ENCODE measurements at regions not wholly inside any gene's neighbourhood (a gene's known extent, or its start where the extent isn't known, plus 50 kb on each side); places are given as distances from the start of the nearest gene placed in this dataset.

GRCh38 chr10:128491686-128492085, 365.5 kb upstream of the MKI67 start:
- DNase-seq (ENCODE audit: low spot score in 2 of 2): no peak
- no peaks in the 10 kb centered on the region for H3K9me3 Mint-ChIP-seq
- H3K36me3 Mint-ChIP-seq: no peaks in the 10 kb centered on the region
- H3K27ac Mint-ChIP-seq: no peak overlapping the region
- no peak for ATAC-seq

- no peak for DNase-seq (ENCODE audit: low spot score in 2 of 2)
- H3K36me3 Mint-ChIP-seq: no peaks in the 10 kb centered on the region
- no peak overlapping the region for H3K27ac Mint-ChIP-seq
- ATAC-seq: no peak
- no peaks in the 10 kb centered on the region for H3K9me3 Mint-ChIP-seq
Observed at GRCh38 chr10:128493811-128494210, 367.6 kb upstream of the MKI67 start.

GRCh38 chr10:128494665-128495064, 368.4 kb upstream of the MKI67 start:
- DNase-seq (ENCODE audit: low spot score in 2 of 2): no peak
- H3K9me3 Mint-ChIP-seq: no peaks in the 10 kb centered on the region

GRCh38 chr10:128497660-128498377, 371.6 kb upstream of the MKI67 start:
- Mint-ChIP-seq H3K36me3 (no peaks in the 10 kb centered on the region), H3K27ac (no peak overlapping the region), H3K9me3 (no peaks in the 10 kb centered on the region)
- DNase-seq (ENCODE audit: low spot score in 2 of 2) (no peak), ATAC-seq (no peak)

More at GRCh38 chr10:128494665-128495064, 368.4 kb upstream of the MKI67 start:
- ATAC-seq: no peak
- Mint-ChIP-seq H3K36me3 (no peaks in the 10 kb centered on the region), H3K27ac (no peak overlapping the region)

GRCh38 chr10:128498378-128498730, 372.1 kb upstream of the MKI67 start:
- Mint-ChIP-seq H3K27ac (no peak overlapping the region), H3K9me3 (no peaks in the 10 kb centered on the region), H3K36me3 (no peaks in the 10 kb centered on the region)
- ATAC-seq (no peak), DNase-seq (ENCODE audit: low spot score in 2 of 2) (no peak)

- ATAC-seq (no peak), DNase-seq (ENCODE audit: low spot score in 2 of 2) (no peak)
- no peaks in the 10 kb centered on the region for H3K36me3 Mint-ChIP-seq
- no peak overlapping the region for H3K27ac Mint-ChIP-seq
- H3K9me3 Mint-ChIP-seq: no peaks in the 10 kb centered on the region
Observed at GRCh38 chr10:128498746-128499145, 372.5 kb upstream of the MKI67 start.

- H3K36me3 Mint-ChIP-seq: no peaks in the 10 kb centered on the region
Observed at GRCh38 chr10:128499486-128499885, 373.3 kb upstream of the MKI67 start.

GRCh38 chr10:128499956-128500355, 373.7 kb upstream of the MKI67 start:
- H3K27ac Mint-ChIP-seq: no peak overlapping the region
- no peaks in the 10 kb centered on the region for H3K9me3 Mint-ChIP-seq
- no peak for DNase-seq (ENCODE audit: low spot score in 2 of 2)
- ATAC-seq: no peak
- H3K36me3 Mint-ChIP-seq: no peaks in the 10 kb centered on the region

More at GRCh38 chr10:128499486-128499885, 373.3 kb upstream of the MKI67 start:
- Mint-ChIP-seq H3K9me3 (no peaks in the 10 kb centered on the region), H3K27ac (no peak overlapping the region)
- DNase-seq (ENCODE audit: low spot score in 2 of 2): no peak
- ATAC-seq: no peak

GRCh38 chr10:128500642-128501041, 374.4 kb upstream of the MKI67 start:
- DNase-seq (ENCODE audit: low spot score in 2 of 2) (no peak), ATAC-seq (no peak)
- no peaks in the 10 kb centered on the region for H3K36me3 Mint-ChIP-seq
- H3K9me3 Mint-ChIP-seq: no peaks in the 10 kb centered on the region
- H3K27ac Mint-ChIP-seq: no peak overlapping the region

- Mint-ChIP-seq H3K9me3 (peaks cover 4 to 11% of the 10 kb centered on the region in 2 donors), H3K27ac (no peak overlapping the region), H3K36me3 (no peaks in the 10 kb centered on the region)
- ATAC-seq: no peak
- DNase-seq (ENCODE audit: low spot score in 2 of 2): no peak
Observed at GRCh38 chr10:128505346-128505745, 379.1 kb upstream of the MKI67 start.

GRCh38 chr10:128506423-128506822, 380.2 kb upstream of the MKI67 start:
- H3K9me3 Mint-ChIP-seq: peaks cover 4 to 11% of the 10 kb centered on the region in 2 donors
- H3K27ac Mint-ChIP-seq: no peak overlapping the region
- no peak for DNase-seq (ENCODE audit: low spot score in 2 of 2)
- H3K36me3 Mint-ChIP-seq: no peaks in the 10 kb centered on the region
- ATAC-seq: no peak

GRCh38 chr10:128507066-128507465, 380.8 kb upstream of the MKI67 start:
- ATAC-seq (no peak), DNase-seq (ENCODE audit: low spot score in 2 of 2) (no peak)
- Mint-ChIP-seq H3K36me3 (no peaks in the 10 kb centered on the region), H3K27ac (no peak overlapping the region), H3K9me3 (peaks cover 4 to 11% of the 10 kb centered on the region in 2 donors)

GRCh38 chr10:128511284-128511683, 385.1 kb upstream of the MKI67 start:
- no peak for ATAC-seq
- Mint-ChIP-seq H3K9me3 (peaks cover 4 to 11% of the 10 kb centered on the region in 2 donors), H3K27ac (no peak overlapping the region), H3K36me3 (no peaks in the 10 kb centered on the region)
- no peak for DNase-seq (ENCODE audit: low spot score in 2 of 2)

- no peak for ATAC-seq
- DNase-seq (ENCODE audit: low spot score in 2 of 2): no peak
- Mint-ChIP-seq H3K36me3 (no peaks in the 10 kb centered on the region), H3K27ac (no peak overlapping the region), H3K9me3 (peaks cover 3 to 6% of the 10 kb centered on the region in 2 donors)
Observed at GRCh38 chr10:128512767-128513166, 386.5 kb upstream of the MKI67 start.

GRCh38 chr10:128514536-128514935, 388.3 kb upstream of the MKI67 start:
- Mint-ChIP-seq H3K36me3 (no peaks in the 10 kb centered on the region), H3K9me3 (no peaks in the 10 kb centered on the region), H3K27ac (no peak overlapping the region)
- DNase-seq (ENCODE audit: low spot score in 2 of 2) (no peak), ATAC-seq (no peak)

- Mint-ChIP-seq H3K27ac (no peak overlapping the region), H3K36me3 (no peaks in the 10 kb centered on the region), H3K9me3 (no peaks in the 10 kb centered on the region)
- no peak for DNase-seq (ENCODE audit: low spot score in 2 of 2)
- ATAC-seq: no peak
Observed at GRCh38 chr10:128516180-128516579, 390.0 kb upstream of the MKI67 start.

GRCh38 chr10:128517167-128517566, 390.9 kb upstream of the MKI67 start:
- Mint-ChIP-seq H3K27ac (no peak overlapping the region), H3K9me3 (no peaks in the 10 kb centered on the region), H3K36me3 (no peaks in the 10 kb centered on the region)
- DNase-seq (ENCODE audit: low spot score in 2 of 2): no peak
- no peak for ATAC-seq

- no peak overlapping the region for H3K27ac Mint-ChIP-seq
- DNase-seq (ENCODE audit: low spot score in 2 of 2): no peak
- no peak for ATAC-seq
- H3K9me3 Mint-ChIP-seq: no peaks in the 10 kb centered on the region
- H3K36me3 Mint-ChIP-seq: no peaks in the 10 kb centered on the region
Observed at GRCh38 chr10:128518000-128518399, 391.8 kb upstream of the MKI67 start.

Measured in activated naive CD4-positive, alpha-beta T cell treated with anti-CD3 and anti-CD28 coated beads, Interleukin-2, amount 50 U/mL, for 72 hours (primary cell).